Heart left ventricle (tissue), 16 donors: ENCODE measurements at regions not wholly inside any gene's neighbourhood (a gene's known extent, or its start where the extent isn't known, plus 50 kb on each side); places are given as distances from the start of the nearest gene placed in this dataset.

Source experiments
- ATAC-seq, 4 donors: fragments of 200-7000 bp; cut with Tn5 transposase; one replicate each; pipeline ENCODE4 v1.9.1; 2020 to 2022; ENCODE audit warnings: moderate library complexity in 4 of 4, mild to moderate bottlenecking in 3 of 4, moderate number of reproducible peaks in 1 of 4
- DNase-seq, 5 donors: peaks; one replicate each; pipeline ENCODE4 v3.0.0-alpha.2; 2020
- H3K27ac ChIP-seq, 12 donors: fragments of 200-600 bp; sonication (generic) in 4 of 12; one replicate each; pipeline versions ENCODE4 v1.5.0 to v1.8.0; 2016 to 2022; ENCODE audit warnings: mild to moderate bottlenecking in 2 of 12
- H3K27me3 ChIP-seq, 9 donors: fragments of 200-600 bp; sonication (generic) in 2 of 9; one replicate each; pipeline versions ENCODE4 v1.5.1 to v1.8.0; 2016 to 2022; ENCODE audit warnings: mild to moderate bottlenecking in 3 of 9
- H3K36me3 ChIP-seq, 9 donors: fragments of 200-600 bp; sonication (generic) in 2 of 9; one replicate each; pipeline versions ENCODE4 v1.5.0 to v1.8.0; 2018 to 2022; ENCODE audit warnings: mild to moderate bottlenecking in 2 of 9
- H3K4me1 ChIP-seq, 12 donors: fragments of 200-600 bp; sonication (generic) in 4 of 12; one replicate each; pipeline versions ENCODE4 v1.5.0 to v1.8.0; 2016 to 2022; ENCODE audit warnings: mild to moderate bottlenecking in 3 of 12
- H3K4me3 ChIP-seq, 12 donors: fragments of 200-600 bp; sonication (generic) in 4 of 12; one replicate each; pipeline versions ENCODE4 v1.5.0 to v1.8.0; 2017 to 2022; ENCODE audit warnings: mild to moderate bottlenecking in 9 of 12, moderate library complexity in 4 of 12
- H3K9me3 ChIP-seq, 12 donors: fragments of 200-600 bp; sonication (generic) in 4 of 12; one replicate each; pipeline versions ENCODE4 v1.5.0 to v1.8.0; 2016 to 2022; ENCODE audit warnings: mild to moderate bottlenecking in 1 of 12
- CTCF ChIP-seq, 12 donors: fragments of 200-600 bp; sonication (generic) in 4 of 12; IDR thresholded peaks; one replicate each; pipeline versions ENCODE4 v1.5.0 to v1.8.0; 2018 to 2022; ENCODE audit warnings: antibody characterized with exemption in 12 of 12, mild to moderate bottlenecking in 5 of 12
- POLR2A ChIP-seq, 2 donors: fragments of 450-650 bp; IDR thresholded peaks; one replicate each; pipeline ENCODE4 v1.6.1; 2017; ENCODE audit warnings: antibody characterized with exemption in 2 of 2, mild to moderate bottlenecking in 2 of 2, moderate library complexity in 2 of 2
- WGBS, 4 donors: extraction: QIAGEN DNeasy Blood & Tissue Kit in 2 of 4; methylation state at CpG; one replicate each; pipeline versions ENCODE4 v1.1.5 to v1.1.7; 2013 to 2018; 5-methylcytosine and 5-hydroxymethylcytosine counted together
- intact Hi-C, 10 donors: fragments of 100-400 bp; cut with DNase I; formaldehyde crosslinking; loops; one replicate each; pipeline versions ENCODE4 v1.11.1 to v1.14.2; 2022
- donor health status: ischemic (EF 13 %, LVEDD 7.1; RV severe dilation, severe dysfunction).
- donor health status: healthy with polysubstance abuse.
- donor health status: DM: no; HTN: yes; CAD: no.
- donor health status: DM: no; HTN: no; CAD: no.
- donor health status: ischemic (EF 25% LVEDD 6.9; RV normal size, moderate dysfunction).
- donor health status: ischemic (EF 25% LVEDD 5.7; RV mildly dilated, moderate dysfunction).
- donor health status: healthy.
- donor health status: DM: yes; HTN: yes; CAD: no.
- donor health status: ischemic (EF 35%, LVEDD 5.7; RV mildly dilated, moderate dysfunction).
- donor health status: nonischemic (EF 11% LVEDD 7.7; RV severe dilation, severe dysfunction).
- donor health status: DM: yes; HTN: yes; CAD: no.
- donor health status: PGD.
- donor health status: ischemic (EF 29% LVEDD 5.4; RV normal size, mild dysfunction).
- donor health status: nonischemic (EF 23%, LVEDD 6.1; RV moderate dilation, normal function).

- ATAC-seq (no peak), DNase-seq (no peak)
- no peak overlapping the region for H3K4me3 ChIP-seq
- no peaks in the 10 kb centered on the region for H3K36me3 ChIP-seq
- 66 to 75% (median 73%) methylated on average over 3 of the region's 3 CpGs for WGBS, 4 donors
- peaks cover 0 to 28% (median 2%) of the 10 kb centered on the region in 12 donors for H3K9me3 ChIP-seq
- no peaks in the 10 kb centered on the region for H3K4me1 ChIP-seq
- H3K27ac ChIP-seq: no peak overlapping the region
- TF ChIP-seq POLR2A (IDR thresholded peaks at IDR 0.05) (no peak), CTCF (IDR thresholded peaks at IDR 0.05) (peak in 2 of 12 donors; percentile 8 to 11)
- intact Hi-C loops: no loop called here
- H3K27me3 ChIP-seq: no peaks in the 10 kb centered on the region
These were observed 217.0 kb downstream of the RWDD3 start for GRCh38 chr1:95451054-95451453.

- ATAC-seq: peak in 1 of 4 donors; percentile 34
- no peak overlapping the region for H3K4me3 ChIP-seq
- no peak for DNase-seq
- H3K27me3 ChIP-seq: no peaks in the 10 kb centered on the region
- WGBS, 4 donors: 32 to 47% (median 39%) methylated on average over 3 of the region's 3 CpGs
- intact Hi-C loops: no loop called here
- H3K4me1 ChIP-seq: no peaks in the 10 kb centered on the region
- H3K27ac ChIP-seq: no peak overlapping the region
- no peaks in the 10 kb centered on the region for H3K36me3 ChIP-seq
- TF ChIP-seq POLR2A (IDR thresholded peaks at IDR 0.05) (no peak), CTCF (IDR thresholded peaks at IDR 0.05) (no peak)
- peaks cover 0 to 29% (median 2%) of the 10 kb centered on the region in 12 donors for H3K9me3 ChIP-seq
These were observed 217.9 kb downstream of the RWDD3 start for GRCh38 chr1:95451904-95452303.

DNA sequence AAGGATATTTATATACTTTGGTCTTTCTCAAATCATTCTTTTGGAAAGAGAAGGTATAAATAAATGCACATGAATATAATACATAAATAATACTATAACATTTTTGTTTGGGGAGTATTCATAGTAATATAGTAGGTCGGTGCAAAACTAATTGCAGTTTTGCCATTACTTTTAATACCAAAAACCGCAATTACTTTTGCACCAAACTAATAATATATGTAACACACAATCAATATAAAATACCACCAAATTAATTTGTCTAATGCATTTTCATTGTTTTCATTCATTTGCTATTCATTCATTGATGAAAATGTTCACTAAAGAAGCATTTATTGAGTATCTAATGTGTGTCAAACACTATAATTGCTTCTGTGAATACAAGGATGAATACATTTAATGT lies 219.0 kb downstream of the RWDD3 start:
- Histone ChIP-seq H3K36me3 (no peaks in the 10 kb centered on the region), H3K27ac (no peak overlapping the region), H3K4me1 (no peaks in the 10 kb centered on the region), H3K9me3 (peaks cover 0 to 23% (median 0%) of the 10 kb centered on the region in 12 donors), H3K4me3 (no peak overlapping the region), H3K27me3 (no peaks in the 10 kb centered on the region)
- 94 to 95% (median 95%) methylated on average over 2 of the region's 2 CpGs for whole genome bisulfite sequencing, 4 donors
- no peak for DNase-seq
- TF ChIP-seq CTCF (IDR thresholded peaks at IDR 0.05) (no peak), POLR2A (IDR thresholded peaks at IDR 0.05) (no peak)
- intact Hi-C loops: no loop called here
- no peak for ATAC-seq

GRCh38 chr1:95467036-95467435 lies 233.0 kb downstream of the RWDD3 start:
- Histone ChIP-seq H3K4me1 (no peaks in the 10 kb centered on the region), H3K4me3 (no peak overlapping the region), H3K36me3 (no peaks in the 10 kb centered on the region), H3K27me3 (no peaks in the 10 kb centered on the region), H3K27ac (no peak overlapping the region), H3K9me3 (peaks cover 0 to 20% (median 4%) of the 10 kb centered on the region in 12 donors)
- TF ChIP-seq CTCF (IDR thresholded peaks at IDR 0.05): peak in 8 of 12 donors; percentile 8 to 39 (median 23)
- no peak for TF ChIP-seq POLR2A (IDR thresholded peaks at IDR 0.05)
- intact Hi-C loops: loop anchor here in 5 of 10 donors (5.0 to 10.0 kb wide), 4 partner anchors 152 to 162 kb away; no protein-coding TSS in a partner anchor
- ATAC-seq (no peak), DNase-seq (no peak)
- 17 to 39% (median 21%) methylated on average over 1 of the region's 1 CpG for WGBS, 4 donors
